ENCODE measurements at regions not wholly inside any gene's neighbourhood (a gene's known extent, or its start where the extent isn't known, plus 50 kb on each side); places are given as distances from the start of the nearest gene placed in this dataset.

GRCh38 chr4:184879271-184879670 is 53.5 kb upstream of the ACSL1 start:
- no peak for DNase-seq

GRCh38 chr4:184882276-184882675 is 56.5 kb upstream of the ACSL1 start:
- no peak for DNase-seq

GRCh38 chr4:184883024-184883423 is 57.3 kb upstream of the ACSL1 start:
- DNase-seq, result no peak

- no peak for DNase-seq
Measured at GRCh38 chr4:184884883-184885282, 59.1 kb upstream of the ACSL1 start.

- DNase-seq, result no peak
Measured at GRCh38 chr4:184885602-184886001, 59.8 kb upstream of the ACSL1 start.

- DNase-seq, result no peak
Measured at GRCh38 chr4:184887333-184887732, 61.6 kb upstream of the ACSL1 start.

- no peak for DNase-seq
Measured at GRCh38 chr4:184887947-184888346, 62.2 kb upstream of the ACSL1 start.

- DNase-seq, result peak; percentile 14
Measured at GRCh38 chr4:184889666-184890335, 64.0 kb upstream of the ACSL1 start.

GRCh38 chr4:184890499-184890898 is 64.7 kb upstream of the ACSL1 start:
- no peak for DNase-seq

GRCh38 chr4:184891816-184892397 is 66.1 kb upstream of the ACSL1 start:
- DNase-seq, result no peak

- no peak for DNase-seq
Measured at GRCh38 chr4:184892999-184893398, 67.2 kb upstream of the ACSL1 start.

- no peak for DNase-seq
Measured at GRCh38 chr4:184893801-184894571, 68.2 kb upstream of the ACSL1 start.

GRCh38 chr4:184895012-184895695 is 69.4 kb upstream of the ACSL1 start:
- no peak for DNase-seq

GRCh38 chr4:184896868-184897715 is 71.3 kb upstream of the ACSL1 start:
- no peak for DNase-seq

GRCh38 chr4:184897895-184898294 is 72.1 kb upstream of the ACSL1 start:
- DNase-seq, result no peak

GRCh38 chr4:184898793-184899192 is 73.0 kb upstream of the ACSL1 start:
- no peak for DNase-seq

- DNase-seq, result no peak
Measured at GRCh38 chr4:184899261-184900134, 73.7 kb upstream of the ACSL1 start.

- DNase-seq, result no peak
Measured at GRCh38 chr4:184900184-184900583, 74.4 kb upstream of the ACSL1 start.

GRCh38 chr4:184902550-184902949 is 76.8 kb upstream of the ACSL1 start:
- DNase-seq, result no peak

GRCh38 chr4:184906480-184907097 is 80.8 kb upstream of the ACSL1 start:
- DNase-seq, result no peak

- DNase-seq, result no peak
Measured at GRCh38 chr4:184907216-184907615, 81.4 kb upstream of the ACSL1 start.

Measured in retina (tissue), 1 donor.